IMR-90 (cell line): ENCODE measurements at regions not wholly inside any gene's neighbourhood (a gene's known extent, or its start where the extent isn't known, plus 50 kb on each side); places are given as distances from the start of the nearest gene placed in this dataset.

Experiments used
- ATAC-seq: fragments of 200-7000 bp; cut with Tn5 transposase; 2 replicates; pipeline ENCODE4 v1.9.1; 2020; ENCODE audit warnings: low read depth, mild to moderate bottlenecking, moderate library complexity
- BruUV-seq: library from RNA; stranded (reverse); fragments of 400-500 nt; replicated peaks from 2 replicates; lab custom pipeline; 2021; lab: Mats Ljungman, UMichigan
- CTCF ChIA-PET: fragments of 300-600 bp; formaldehyde crosslinking; extraction: SDS; loops from one replicate; lab custom pipeline; 2021; ENCODE audit warnings: antibody characterized with exemption; lab: Yijun Ruan, JAX
- POLR2A ChIA-PET: fragments of 300-600 bp; sonication (Branson Sonifier 250); formaldehyde crosslinking; loops from one replicate; lab custom pipeline; 2022; ENCODE audit warnings: antibody characterized with exemption; ENCODE audit not compliant: unreplicated experiment; lab: Charles Lee
- DNase-seq: peaks from one replicate; pipeline ENCODE4 v3.0.0; 2013
- H2AFZ ChIP-seq: replicated peaks from 2 replicates; pipeline ENCODE3; 2013; ENCODE audit warnings: low read length, mild to moderate bottlenecking; ENCODE audit not compliant: poor library complexity
- H2AK5ac ChIP-seq: 2 replicates; pipeline ENCODE4 v1.6.1; 2013; ENCODE audit warnings: low read depth, low read length, inconsistent platforms
- H2AK9ac ChIP-seq: replicated peaks from 2 replicates; pipeline ENCODE3; 2013; ENCODE audit warnings: mild to moderate bottlenecking, low read depth, low read length, moderate library complexity; ENCODE audit not compliant: poor library complexity
- H2BK120ac ChIP-seq: 2 replicates; pipeline ENCODE4 v1.6.1; 2013; ENCODE audit warnings: low read depth, low read length, inconsistent platforms
- H2BK15ac ChIP-seq: 3 replicates; pipeline ENCODE4 v1.6.1; 2013; ENCODE audit warnings: low read depth, low read length, inconsistent platforms
- H2BK20ac ChIP-seq: 2 replicates; pipeline ENCODE4 v1.6.1; 2013; ENCODE audit warnings: low read depth, mild to moderate bottlenecking, inconsistent platforms, low read length, moderate library complexity
- H2BK5ac ChIP-seq: 2 replicates; pipeline ENCODE4 v1.6.1; 2013; ENCODE audit warnings: mild to moderate bottlenecking, low read depth, low read length, inconsistent platforms; ENCODE audit not compliant: poor library complexity, severe bottlenecking
- H3K14ac ChIP-seq: replicated peaks from 2 replicates; pipeline ENCODE4 v1.6.1; 2013; ENCODE audit warnings: low read depth, low read length, inconsistent platforms
- H3K18ac ChIP-seq: 2 replicates; pipeline ENCODE4 v1.6.1; 2013; ENCODE audit warnings: low read depth, low read length, control low read depth
- H3K23ac ChIP-seq: 2 replicates; pipeline ENCODE4 v1.6.1; 2013; ENCODE audit warnings: low read depth, low read length, inconsistent platforms
- H3K27ac ChIP-seq: 2 replicates; pipeline ENCODE4 v1.5.1; 2013; ENCODE audit warnings: mild to moderate bottlenecking, control low read depth, low read length; ENCODE audit not compliant: insufficient read depth
- H3K27me3 ChIP-seq: 2 replicates; pipeline ENCODE4 v1.6.1; 2013; ENCODE audit warnings: low read length; ENCODE audit not compliant: control insufficient read depth, insufficient read depth
- H3K36me3 ChIP-seq: 2 replicates; pipeline ENCODE4 v1.6.1; 2013; ENCODE audit warnings: low read length, mixed read lengths; ENCODE audit not compliant: control insufficient read depth, insufficient read depth
- H3K4ac ChIP-seq: 2 replicates; pipeline ENCODE4 v1.6.1; 2013; ENCODE audit warnings: low read depth, low read length, inconsistent platforms
- H3K4me1 ChIP-seq: 2 replicates; pipeline ENCODE4 v1.6.1; 2013; ENCODE audit warnings: low read length, mixed read lengths; ENCODE audit not compliant: control insufficient read depth, insufficient read depth
- H3K4me2 ChIP-seq: 2 replicates; pipeline ENCODE4 v1.6.1; 2013; ENCODE audit warnings: low read depth, mild to moderate bottlenecking, control low read depth, low read length, moderate library complexity
- H3K4me3 ChIP-seq: 2 replicates; pipeline ENCODE4 v1.5.1; 2013; ENCODE audit warnings: low read depth, mild to moderate bottlenecking, control low read depth, low read length, moderate library complexity; ENCODE audit not compliant: insufficient read depth
- H3K56ac ChIP-seq: 2 replicates; pipeline ENCODE4 v1.6.1; 2013; ENCODE audit warnings: low read length, inconsistent platforms; ENCODE audit not compliant: insufficient read depth; ENCODE audit errors: extremely low read depth
- H3K79me1 ChIP-seq, 2 experiments: 2 replicates each; pipeline ENCODE4 v1.6.1; 2013; ENCODE audit warnings: low read length in 2 of 2, inconsistent platforms in 1 of 2, low read depth in 1 of 2
- H3K9ac ChIP-seq: 2 replicates; pipeline ENCODE4 v1.6.1; 2013; ENCODE audit warnings: low read depth, low read length, control low read depth
- H3K9me1 ChIP-seq: 2 replicates; pipeline ENCODE4 v1.6.1; 2013; ENCODE audit warnings: low read length, inconsistent platforms; ENCODE audit not compliant: insufficient read depth
- H3K9me3 ChIP-seq: 2 replicates; pipeline ENCODE4 v1.6.1; 2013; ENCODE audit warnings: low read length; ENCODE audit not compliant: control insufficient read depth, insufficient read depth
- H4K20me1 ChIP-seq: 2 replicates; pipeline ENCODE4 v1.6.1; 2013; ENCODE audit warnings: low read length, inconsistent platforms; ENCODE audit not compliant: insufficient read depth
- H4K5ac ChIP-seq: 2 replicates; pipeline ENCODE4 v1.6.1; 2013; ENCODE audit warnings: mild to moderate bottlenecking, low read depth, low read length, control low read depth
- H4K8ac ChIP-seq, 2 experiments: 2 replicates each; pipeline ENCODE4 v1.6.1; 2013; ENCODE audit warnings: low read depth in 2 of 2, low read length in 2 of 2, control low read depth in 1 of 2, inconsistent platforms in 1 of 2
- H4K91ac ChIP-seq: 2 replicates; pipeline ENCODE4 v1.6.1; 2013; ENCODE audit warnings: low read depth, low read length, inconsistent platforms; ENCODE audit not compliant: insufficient read depth
- BHLHE40 ChIP-seq: fragments of 150-350 bp; IDR thresholded peaks from 2 replicates; pipeline ENCODE4 v1.6.1; 2016; ENCODE audit warnings: mild to moderate bottlenecking, low read depth, low read length
- CHD1 ChIP-seq: IDR thresholded peaks from 2 replicates; pipeline ENCODE4 v1.6.1; 2012; ENCODE audit warnings: low read depth, low read length, improper control_type of control experiment
- CTCF ChIP-seq: conservative IDR thresholded peaks from 2 replicates; pipeline ENCODE4 v1.5.1; 2012; ENCODE audit warnings: mild to moderate bottlenecking, low read depth, low read length, improper control_type of control experiment
- ELK1 ChIP-seq: fragments of 150-350 bp; IDR thresholded peaks from 2 replicates; pipeline ENCODE4 v1.6.1; 2016; ENCODE audit warnings: low read depth, mild to moderate bottlenecking, low read length, moderate library complexity, borderline replicate concordance
- FOS ChIP-seq: fragments of 150-350 bp; IDR thresholded peaks from 2 replicates; pipeline ENCODE4 v1.6.1; 2016; ENCODE audit warnings: low read depth, low read length
- MAFK ChIP-seq: IDR thresholded peaks from 2 replicates; pipeline ENCODE4 v1.6.1; 2012; ENCODE audit warnings: low read depth, low read length, improper control_type of control experiment
- MAZ ChIP-seq: IDR thresholded peaks from 2 replicates; pipeline ENCODE4 v1.6.1; 2012; ENCODE audit warnings: low read depth, mild to moderate bottlenecking, low read length, improper control_type of control experiment, moderate library complexity, borderline replicate concordance
- MXI1 ChIP-seq: IDR thresholded peaks from 2 replicates; pipeline ENCODE4 v1.6.1; 2012; ENCODE audit warnings: low read depth, mild to moderate bottlenecking, low read length, moderate library complexity, borderline replicate concordance
- RCOR1 ChIP-seq: IDR thresholded peaks from 2 replicates; pipeline ENCODE4 v1.6.1; 2012; ENCODE audit warnings: mild to moderate bottlenecking, low read length, improper control_type of control experiment; ENCODE audit not compliant: insufficient replicate concordance
- SMC3 ChIP-seq: fragments of 150-350 bp; IDR thresholded peaks from 2 replicates; pipeline ENCODE4 v1.6.1; 2016; ENCODE audit warnings: low read depth, mild to moderate bottlenecking, antibody characterized with exemption, low read length, moderate library complexity
- WGBS, 2 experiments: methylation state at CpG; one replicate each; pipeline versions ENCODE4 v1.1.5 to v1.1.7; 2013; ENCODE audit warnings: missing lambda C conversion rate in 2 of 2; ENCODE audit not compliant: insufficient read length in 1 of 2; ENCODE audit errors: extremely low coverage in 2 of 2; 5-methylcytosine and 5-hydroxymethylcytosine counted together
- dilution Hi-C: fragments of 300-500 bp; cut with HindIII; formaldehyde crosslinking; loops from one replicate; pipeline ENCODE4 v1.14.3; 2018; ENCODE audit warnings: low sequenced_read_pairs; ENCODE audit not compliant: unreplicated experiment
- in situ Hi-C: fragments of 300-500 bp; cut with MboI; formaldehyde crosslinking; loops from 3 replicates; pipeline ENCODE4 v1.14.3; 2019; ENCODE audit warnings: low sequenced_read_pairs, inconsistent platforms, mixed read lengths
- intact Hi-C: fragments of 100-400 bp; cut with micrococcal nuclease; formaldehyde crosslinking; loops from 2 replicates; pipeline ENCODE4 v1.10.0; 2022

GRCh38 chr13:86486582-86486981 is 687.4 kb upstream of the SLITRK6 start:
- H2BK5ac ChIP-seq, result no peak overlapping the region
- no peaks in the 10 kb centered on the region for H3K4me1 ChIP-seq
- no peak overlapping the region for H2AK9ac ChIP-seq
- no peaks in the 10 kb centered on the region for H4K20me1 ChIP-seq
- BruUV-seq, result no TSS peak
- CTCF ChIA-PET, result no interaction called here
- DNase-seq (no peak), ATAC-seq (no peak)
- no peak overlapping the region for H2BK20ac ChIP-seq
- H3K4me2 ChIP-seq, result no peak overlapping the region
- TF ChIP-seq MAFK, result no peak
- TF ChIP-seq RCOR1, result no peak
- no peak for TF ChIP-seq SMC3
- no peak for TF ChIP-seq MAZ
- no peak for TF ChIP-seq CTCF
- TF ChIP-seq ELK1, result no peak
- no peak for TF ChIP-seq FOS
- no peak for TF ChIP-seq BHLHE40
- TF ChIP-seq MXI1, result no peak
- TF ChIP-seq CHD1, result no peak
- WGBS, 2 experiments, result no CpG with 5 or more reads among the region's 3 CpGs
- no peak overlapping the region for H3K23ac ChIP-seq
- no peak overlapping the region for H3K4ac ChIP-seq
- intact Hi-C loops (no loop called here), dilution Hi-C loops (no loop called here), in situ Hi-C loops (no loop called here)
- H2BK15ac ChIP-seq, result no peak overlapping the region
- POLR2A ChIA-PET, result no interaction called here
- no peak overlapping the region for H3K27ac ChIP-seq
- H3K9me3 ChIP-seq, result no peaks in the 10 kb centered on the region
- H3K14ac ChIP-seq, result no peak overlapping the region
- no peaks in the 10 kb centered on the region for H3K36me3 ChIP-seq
- H2AFZ ChIP-seq, result no peak overlapping the region
- no peaks in the 10 kb centered on the region for H3K9me1 ChIP-seq
- H2BK120ac ChIP-seq, result no peak overlapping the region
- no peak overlapping the region for H2AK5ac ChIP-seq
- H4K91ac ChIP-seq, result no peak overlapping the region
- H3K79me1 ChIP-seq, result no peaks in the 10 kb centered on the region
- no peaks in the 10 kb centered on the region for H3K27me3 ChIP-seq
- no peak overlapping the region for H4K8ac ChIP-seq
- H4K5ac ChIP-seq, result no peak overlapping the region
- H3K56ac ChIP-seq, result no peak overlapping the region
- no peak overlapping the region for H3K9ac ChIP-seq
- no peak overlapping the region for H3K18ac ChIP-seq
- H3K4me3 ChIP-seq, result no peak overlapping the region
